ENCODE measurements at regions not wholly inside any gene's neighbourhood (a gene's known extent, or its start where the extent isn't known, plus 50 kb on each side); places are given as distances from the start of the nearest gene placed in this dataset.

DNA sequence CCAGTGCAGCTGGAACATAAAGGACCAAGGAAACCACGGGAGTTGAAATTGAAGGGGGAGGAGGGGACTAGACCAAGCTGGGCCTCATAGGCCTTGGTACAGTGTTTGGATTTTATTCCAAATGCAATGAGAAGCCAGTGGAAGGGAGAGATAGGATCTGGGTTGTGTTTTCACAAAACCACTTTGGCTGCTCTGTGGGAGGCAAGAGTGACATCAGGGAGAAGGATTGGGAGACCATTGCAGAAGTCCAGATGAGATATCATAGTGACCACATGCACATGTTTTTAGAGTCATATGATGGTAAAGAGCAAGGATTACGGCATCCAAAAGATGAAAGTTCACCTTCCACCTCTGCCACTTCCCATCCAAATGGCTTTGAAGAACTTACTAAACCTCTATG lies 210.2 kb downstream of the PAX3 start:
- ATAC-seq (no peak), DNase-seq (ENCODE audit: low read depth, low spot score) (no peak)
- Histone ChIP-seq H2AFZ (ENCODE audit: low read depth, low read length, poor library complexity, severe bottlenecking) (no peak overlapping the region), H3K4me1 (ENCODE audit: control insufficient read depth in 1 of 2, insufficient read depth in 2 of 2, low read length in 2 of 2) (no peaks in the 10 kb centered on the region), H3K36me3 (ENCODE audit: control insufficient read depth in 1 of 2, insufficient read depth in 2 of 2, low read length in 2 of 2) (no peaks in the 10 kb centered on the region), H3K9me2 (ENCODE audit: insufficient read depth) (no peaks in the 10 kb centered on the region), H3K4me2 (ENCODE audit: low read length) (no peak overlapping the region), H3K27me3 (ENCODE audit: insufficient read depth, low read length) (peaks cover 26% of the 10 kb centered on the region), H4K20me1 (ENCODE audit: insufficient read depth) (no peaks in the 10 kb centered on the region), H3K9me3 (ENCODE audit: control insufficient read depth in 1 of 2, insufficient read depth in 1 of 2, low read depth in 1 of 2, low read length in 2 of 2) (no peaks in the 10 kb centered on the region), H3K79me2 (ENCODE audit: insufficient read depth, low read length) (no peaks in the 10 kb centered on the region), H3K4me3 (replicated peaks in 1 of 2; ENCODE audit: low read depth in 1 of 2, low read length in 2 of 2) (no peak overlapping the region), H3K9ac (ENCODE audit: low read length) (no peak overlapping the region), H3K27ac (ENCODE audit: low read depth, low read length) (no peak overlapping the region)
- CTCF ChIA-PET, result no interaction called here
- BruUV-seq (replicated peaks), result no TSS peak
- TF ChIP-seq EGR1 (IDR thresholded peaks at IDR 0.05; ENCODE audit: low read depth) (no peak), ELF1 (IDR thresholded peaks at IDR 0.05; ENCODE audit: borderline replicate concordance, low read depth) (no peak), MAX (IDR thresholded peaks at IDR 0.05) (no peak), ZBTB33 (IDR thresholded peaks at IDR 0.05; ENCODE audit: extremely low read depth, insufficient replicate concordance, low read length) (no peak), EZH2 (IDR thresholded peaks at IDR 0.05) (no peak), SP1 (IDR thresholded peaks at IDR 0.05; ENCODE audit: low read depth) (no peak)
- intact Hi-C loops (cut with micrococcal nuclease), result no loop called here
- RAD21 ChIA-PET (ENCODE audit: low non-redundant PET in 1 of 2, low total read pairs in 2 of 2, uncharacterized antibody in 2 of 2, unreplicated experiment in 2 of 2), result no interaction called here
- POLR2A ChIA-PET, result no interaction called here

DNA sequence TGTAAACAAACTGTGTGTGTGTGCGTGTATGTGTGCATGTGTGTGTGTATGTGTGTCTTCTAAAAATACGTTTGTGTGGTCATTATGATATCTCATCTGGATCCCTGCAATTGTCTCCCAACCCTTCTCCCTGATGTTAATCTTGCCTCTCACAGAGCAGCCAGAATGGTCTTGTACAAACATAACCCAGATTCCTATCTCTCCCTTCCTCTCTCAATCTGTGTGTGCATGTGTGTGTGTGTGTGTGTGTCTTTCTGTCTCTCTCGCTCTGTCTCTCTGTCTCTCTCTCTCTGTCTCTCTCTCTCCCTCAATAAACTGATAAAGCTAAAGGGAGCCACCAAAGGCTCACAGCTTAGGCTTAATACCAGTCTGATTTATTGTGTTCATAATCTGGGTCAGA lies 210.8 kb downstream of the PAX3 start:
- Histone ChIP-seq H3K9me3 (ENCODE audit: control insufficient read depth in 1 of 2, insufficient read depth in 1 of 2, low read depth in 1 of 2, low read length in 2 of 2) (no peaks in the 10 kb centered on the region), H3K9me2 (ENCODE audit: insufficient read depth) (no peaks in the 10 kb centered on the region), H3K79me2 (ENCODE audit: insufficient read depth, low read length) (no peaks in the 10 kb centered on the region), H3K36me3 (ENCODE audit: control insufficient read depth in 1 of 2, insufficient read depth in 2 of 2, low read length in 2 of 2) (no peaks in the 10 kb centered on the region), H2AFZ (ENCODE audit: low read depth, low read length, poor library complexity, severe bottlenecking) (no peak overlapping the region), H3K4me3 (replicated peaks in 1 of 2; ENCODE audit: low read depth in 1 of 2, low read length in 2 of 2) (no peak overlapping the region), H3K27me3 (ENCODE audit: insufficient read depth, low read length) (peaks cover 32% of the 10 kb centered on the region), H3K27ac (ENCODE audit: low read depth, low read length) (no peak overlapping the region), H4K20me1 (ENCODE audit: insufficient read depth) (no peaks in the 10 kb centered on the region), H3K4me1 (ENCODE audit: control insufficient read depth in 1 of 2, insufficient read depth in 2 of 2, low read length in 2 of 2) (no peaks in the 10 kb centered on the region), H3K4me2 (ENCODE audit: low read length) (no peak overlapping the region), H3K9ac (ENCODE audit: low read length) (no peak overlapping the region)
- RAD21 ChIA-PET (ENCODE audit: low non-redundant PET in 1 of 2, low total read pairs in 2 of 2, uncharacterized antibody in 2 of 2, unreplicated experiment in 2 of 2), result no interaction called here
- BruUV-seq (replicated peaks), result no TSS peak
- CTCF ChIA-PET, result no interaction called here
- ATAC-seq, result no peak
- POLR2A ChIA-PET, result no interaction called here
- no peak for DNase-seq (ENCODE audit: low read depth, low spot score)
- intact Hi-C loops (cut with micrococcal nuclease), result no loop called here
- TF ChIP-seq ATF3 (IDR thresholded peaks at IDR 0.05) (no peak), EGR1 (IDR thresholded peaks at IDR 0.05; ENCODE audit: low read depth) (no peak), CBX3 (IDR thresholded peaks at IDR 0.05; ENCODE audit: low read depth) (no peak), CEBPB (IDR thresholded peaks at IDR 0.05; ENCODE audit: low read depth) (no peak), SP1 (IDR thresholded peaks at IDR 0.05; ENCODE audit: low read depth) (no peak), YY1 (IDR thresholded peaks at IDR 0.05; ENCODE audit: extremely low read depth, insufficient replicate concordance, low read depth, low read length) (no peak), ZFX (IDR thresholded peaks at IDR 0.05) (no peak), ZBTB33 (IDR thresholded peaks at IDR 0.05; ENCODE audit: extremely low read depth, insufficient replicate concordance, low read length) (no peak), POLR2AphosphoS5 (IDR thresholded peaks at IDR 0.05; ENCODE audit: low read depth, low read length) (no peak)
- TF ChIP-seq, protein P1, sequence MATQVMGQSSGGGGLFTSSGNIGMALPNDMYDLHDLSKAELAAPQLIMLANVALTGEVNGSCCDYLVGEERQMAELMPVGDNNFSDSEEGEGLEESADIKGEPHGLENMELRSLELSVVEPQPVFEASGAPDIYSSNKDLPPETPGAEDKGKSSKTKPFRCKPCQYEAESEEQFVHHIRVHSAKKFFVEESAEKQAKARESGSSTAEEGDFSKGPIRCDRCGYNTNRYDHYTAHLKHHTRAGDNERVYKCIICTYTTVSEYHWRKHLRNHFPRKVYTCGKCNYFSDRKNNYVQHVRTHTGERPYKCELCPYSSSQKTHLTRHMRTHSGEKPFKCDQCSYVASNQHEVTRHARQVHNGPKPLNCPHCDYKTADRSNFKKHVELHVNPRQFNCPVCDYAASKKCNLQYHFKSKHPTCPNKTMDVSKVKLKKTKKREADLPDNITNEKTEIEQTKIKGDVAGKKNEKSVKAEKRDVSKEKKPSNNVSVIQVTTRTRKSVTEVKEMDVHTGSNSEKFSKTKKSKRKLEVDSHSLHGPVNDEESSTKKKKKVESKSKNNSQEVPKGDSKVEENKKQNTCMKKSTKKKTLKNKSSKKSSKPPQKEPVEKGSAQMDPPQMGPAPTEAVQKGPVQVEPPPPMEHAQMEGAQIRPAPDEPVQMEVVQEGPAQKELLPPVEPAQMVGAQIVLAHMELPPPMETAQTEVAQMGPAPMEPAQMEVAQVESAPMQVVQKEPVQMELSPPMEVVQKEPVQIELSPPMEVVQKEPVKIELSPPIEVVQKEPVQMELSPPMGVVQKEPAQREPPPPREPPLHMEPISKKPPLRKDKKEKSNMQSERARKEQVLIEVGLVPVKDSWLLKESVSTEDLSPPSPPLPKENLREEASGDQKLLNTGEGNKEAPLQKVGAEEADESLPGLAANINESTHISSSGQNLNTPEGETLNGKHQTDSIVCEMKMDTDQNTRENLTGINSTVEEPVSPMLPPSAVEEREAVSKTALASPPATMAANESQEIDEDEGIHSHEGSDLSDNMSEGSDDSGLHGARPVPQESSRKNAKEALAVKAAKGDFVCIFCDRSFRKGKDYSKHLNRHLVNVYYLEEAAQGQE (IDR thresholded peaks at IDR 0.05; ENCODE audit: low read depth), result no peak

All from HCT116 (cell line).